Immature natural killer cell (primary cell): ENCODE measurements at regions not wholly inside any gene's neighbourhood (a gene's known extent, or its start where the extent isn't known, plus 50 kb on each side); places are given as distances from the start of the nearest gene placed in this dataset.

ENCODE experiments used
- DNase-seq, 3 donors: peaks; one replicate each; pipeline ENCODE4 v3.0.0; 2022; ENCODE audit warnings: mixed read lengths in 1 of 3
- H3K27ac Mint-ChIP-seq, 6 donors: one replicate each; pipeline ENCODE4 v1.8.0; 2020; ENCODE audit warnings: mixed read lengths in 6 of 6, mild to moderate bottlenecking in 5 of 6, inconsistent platforms in 4 of 6, moderate library complexity in 3 of 6
- H3K27me3 Mint-ChIP-seq, 3 donors: one replicate each; pipeline ENCODE4 v1.8.0; 2020 to 2021; ENCODE audit warnings: low read depth in 3 of 3, mild to moderate bottlenecking in 3 of 3, mixed read lengths in 3 of 3, moderate library complexity in 3 of 3, inconsistent platforms in 1 of 3
- H3K36me3 Mint-ChIP-seq, 3 donors: one replicate each; pipeline ENCODE4 v1.8.0; 2020; ENCODE audit warnings: mixed read lengths in 3 of 3, inconsistent platforms in 2 of 3, mild to moderate bottlenecking in 2 of 3
- H3K4me1 Mint-ChIP-seq, 2 donors: one replicate each; pipeline ENCODE4 v1.8.0; 2020; ENCODE audit warnings: inconsistent platforms in 2 of 2, mild to moderate bottlenecking in 2 of 2, mixed read lengths in 2 of 2, moderate library complexity in 1 of 2
- H3K4me3 Mint-ChIP-seq, 5 donors: one replicate each; pipeline ENCODE4 v1.8.0; 2020; ENCODE audit warnings: mild to moderate bottlenecking in 5 of 5, mixed read lengths in 5 of 5, inconsistent platforms in 3 of 5, moderate library complexity in 3 of 5
- H3K9me3 Mint-ChIP-seq, 6 donors: one replicate each; pipeline ENCODE4 v1.8.0; 2020; ENCODE audit warnings: mild to moderate bottlenecking in 6 of 6, mixed read lengths in 6 of 6, inconsistent platforms in 4 of 6, moderate library complexity in 3 of 6

DNA sequence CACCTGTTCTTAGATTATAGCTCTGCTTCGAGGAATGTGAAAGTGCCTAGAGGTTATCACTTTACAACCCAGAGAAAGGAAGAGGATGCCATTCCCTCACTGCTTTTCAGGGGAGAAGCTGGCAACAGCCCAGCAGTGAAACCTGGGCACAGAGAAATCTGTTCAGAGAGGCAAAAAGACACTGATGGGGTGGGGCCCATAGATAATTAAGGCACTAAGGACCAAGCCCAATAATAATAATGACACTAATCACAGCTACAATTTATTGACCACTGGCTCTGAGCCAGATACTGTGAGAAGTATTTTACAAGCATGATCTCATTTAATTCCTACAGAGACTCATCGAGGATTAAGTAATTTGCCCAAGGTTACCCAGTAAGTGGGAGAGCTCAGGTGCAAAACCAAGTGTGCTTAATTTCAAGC, 168.3 kb downstream of the PIK3R1 start:
- DNase-seq: no peak
- Mint-ChIP-seq H3K36me3 (peaks cover 0 to 7% (median 0%) of the 10 kb centered on the region in 3 donors), H3K9me3 (no peaks in the 10 kb centered on the region), H3K27me3 (peaks cover 0 to 2% (median 0%) of the 10 kb centered on the region in 3 donors), H3K27ac (peak overlapping the region in 4 of 6 donors; percentile 17 to 80 (median 39)), H3K4me1 (peaks cover 61 to 68% of the 10 kb centered on the region in 2 donors), H3K4me3 (no peak overlapping the region)

DNA sequence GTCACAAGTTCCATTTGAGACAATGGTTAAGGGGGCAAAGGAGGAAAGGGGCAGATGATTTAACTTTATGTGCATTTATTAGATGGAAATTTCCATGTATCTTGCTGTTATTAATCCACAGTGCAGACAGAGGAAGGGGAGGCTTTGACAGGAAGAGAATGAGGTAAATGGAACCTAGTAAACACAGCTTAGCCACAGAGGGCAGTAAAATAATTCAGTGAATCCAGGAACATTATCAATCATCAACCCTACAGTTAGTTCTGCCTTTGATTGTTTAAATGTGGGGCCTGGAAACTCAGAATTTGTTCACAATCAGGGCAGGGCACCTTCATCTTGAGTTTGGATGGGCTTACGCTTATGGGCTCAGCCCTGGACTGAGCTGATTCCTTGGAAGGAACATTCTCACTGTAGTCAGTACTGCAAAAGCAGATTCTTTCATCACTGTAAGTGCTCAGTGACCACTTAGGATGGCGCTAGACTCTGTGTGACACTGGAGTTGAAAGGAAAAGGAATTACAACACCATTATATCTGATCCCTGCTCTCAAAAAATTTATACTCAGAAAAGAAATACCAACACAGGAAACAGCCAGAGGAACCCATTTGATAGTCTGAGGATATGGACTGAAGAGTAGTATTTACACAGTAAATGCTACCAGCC, 169.5 kb downstream of the PIK3R1 start:
- H3K9me3 Mint-ChIP-seq: no peaks in the 10 kb centered on the region
- DNase-seq: no peak
- H3K36me3 Mint-ChIP-seq: peaks cover 0 to 7% (median 0%) of the 10 kb centered on the region in 3 donors
- peak overlapping the region in 3 of 6 donors; percentile 41 to 69 (median 50) for H3K27ac Mint-ChIP-seq
- H3K4me1 Mint-ChIP-seq: peaks cover 50 to 57% of the 10 kb centered on the region in 2 donors
- H3K27me3 Mint-ChIP-seq: peaks cover 0 to 2% (median 0%) of the 10 kb centered on the region in 3 donors
- H3K4me3 Mint-ChIP-seq: no peak overlapping the region

DNA sequence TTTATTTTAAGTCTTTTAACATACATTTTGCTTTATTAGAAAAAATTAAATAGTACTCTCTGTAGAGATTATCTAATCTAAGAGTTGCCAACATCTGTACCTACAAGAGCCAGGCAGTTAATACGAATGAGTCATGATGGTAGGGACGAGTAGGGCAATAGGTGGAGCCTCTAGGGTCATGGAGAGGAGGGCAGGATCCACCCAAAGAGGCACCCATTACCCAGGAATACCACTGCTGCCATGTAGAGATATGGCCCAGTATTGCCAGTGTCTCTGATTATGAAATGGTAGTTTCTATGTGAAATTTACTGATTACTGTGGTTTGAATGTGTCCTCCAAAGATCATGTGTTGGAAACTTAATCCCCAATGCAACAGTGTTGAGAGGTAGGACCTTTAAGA, 170.4 kb downstream of the PIK3R1 start:
- H3K4me3 Mint-ChIP-seq: no peak overlapping the region
- peaks cover 0 to 2% (median 0%) of the 10 kb centered on the region in 3 donors for H3K27me3 Mint-ChIP-seq
- peaks cover 0 to 12% (median 0%) of the 10 kb centered on the region in 3 donors for H3K36me3 Mint-ChIP-seq
- H3K4me1 Mint-ChIP-seq: peaks cover 42 to 48% of the 10 kb centered on the region in 2 donors
- no peak overlapping the region for H3K27ac Mint-ChIP-seq
- DNase-seq: no peak
- no peaks in the 10 kb centered on the region for H3K9me3 Mint-ChIP-seq

GRCh38 chr5:68387074-68387796, 171.7 kb downstream of the PIK3R1 start:
- H3K9me3 Mint-ChIP-seq: no peaks in the 10 kb centered on the region
- H3K4me1 Mint-ChIP-seq: peaks cover 33 to 41% of the 10 kb centered on the region in 2 donors
- H3K27me3 Mint-ChIP-seq: peaks cover 0 to 3% (median 0%) of the 10 kb centered on the region in 3 donors
- H3K27ac Mint-ChIP-seq: no peak overlapping the region
- DNase-seq: no peak
- no peak overlapping the region for H3K4me3 Mint-ChIP-seq
- H3K36me3 Mint-ChIP-seq: peaks cover 0 to 12% (median 0%) of the 10 kb centered on the region in 3 donors

DNA sequence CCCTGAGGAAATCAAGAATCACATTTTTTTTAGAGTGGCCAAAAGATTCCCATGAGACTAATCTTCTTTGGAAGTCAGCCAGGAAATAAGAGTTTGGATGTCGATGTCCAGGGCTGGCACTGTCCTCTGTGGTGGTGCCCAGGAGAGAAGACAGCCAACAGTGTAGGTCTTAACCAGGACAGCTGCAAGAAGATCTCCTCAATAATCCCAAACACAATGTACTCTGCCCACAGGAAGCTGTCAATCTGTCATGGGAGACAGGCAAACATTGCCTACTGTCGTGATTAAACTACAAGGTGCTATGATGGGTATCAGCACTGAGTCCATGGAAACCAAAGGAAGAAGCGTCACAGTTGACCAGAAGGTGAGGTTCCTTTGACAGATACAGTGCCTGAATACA, 174.1 kb downstream of the PIK3R1 start:
- H3K27ac Mint-ChIP-seq: peak overlapping the region in 1 of 6 donors; percentile 4
- peaks cover 28 to 37% of the 10 kb centered on the region in 2 donors for H3K4me1 Mint-ChIP-seq
- H3K9me3 Mint-ChIP-seq: no peaks in the 10 kb centered on the region
- no peak overlapping the region for H3K4me3 Mint-ChIP-seq
- DNase-seq: no peak
- H3K36me3 Mint-ChIP-seq: peaks cover 0 to 4% (median 0%) of the 10 kb centered on the region in 3 donors
- H3K27me3 Mint-ChIP-seq: peaks cover 0 to 6% (median 0%) of the 10 kb centered on the region in 3 donors

DNA sequence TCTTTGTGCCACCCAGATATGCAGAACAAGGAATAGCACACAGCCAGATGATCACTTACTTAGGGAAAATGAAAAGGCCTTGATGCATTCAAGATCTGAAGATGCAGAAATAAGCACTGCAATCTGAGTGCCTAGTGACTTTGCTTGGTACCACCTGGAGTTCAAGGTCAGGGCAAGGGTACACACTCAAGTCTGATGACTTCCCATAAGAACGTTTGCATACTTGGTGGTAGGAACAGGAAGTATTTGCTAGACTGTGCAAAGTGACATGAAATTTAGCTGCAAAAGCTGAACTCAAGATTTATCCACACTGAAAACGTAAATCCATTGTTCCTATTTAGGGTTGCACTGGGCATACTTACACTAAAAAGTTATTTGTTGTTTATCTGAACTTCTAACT, 177.1 kb downstream of the PIK3R1 start:
- Mint-ChIP-seq H3K27me3 (peaks cover 0 to 4% (median 2%) of the 10 kb centered on the region in 3 donors), H3K4me3 (no peak overlapping the region), H3K4me1 (peaks cover 27 to 42% of the 10 kb centered on the region in 2 donors), H3K9me3 (no peaks in the 10 kb centered on the region), H3K36me3 (peaks cover 0 to 4% (median 0%) of the 10 kb centered on the region in 3 donors), H3K27ac (peak overlapping the region in 4 of 6 donors; percentile 1 to 50 (median 32))
- DNase-seq: no peak

DNA sequence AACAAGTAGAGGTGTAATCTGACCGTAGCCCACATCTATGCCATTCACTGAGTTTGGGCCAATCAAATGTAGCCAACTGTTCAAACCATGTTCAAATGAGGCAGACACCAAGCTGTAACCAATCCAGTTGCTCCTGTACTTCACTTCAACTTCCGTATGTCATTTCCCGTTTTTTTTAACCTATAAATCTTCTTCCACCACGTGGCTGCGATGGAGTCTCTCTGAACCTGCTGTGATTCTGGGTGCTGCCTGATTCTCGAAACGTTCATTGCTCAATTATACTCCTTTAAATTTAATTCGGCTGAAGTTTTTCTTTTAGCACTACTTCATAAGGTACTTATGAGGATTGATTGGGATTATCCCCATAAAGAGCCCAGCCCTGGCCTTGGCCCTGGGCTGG, 179.7 kb downstream of the PIK3R1 start:
- H3K27me3 Mint-ChIP-seq: peaks cover 0 to 4% (median 2%) of the 10 kb centered on the region in 3 donors
- peak overlapping the region in 2 of 6 donors; percentile 20 to 42 for H3K27ac Mint-ChIP-seq
- DNase-seq: no peak
- no peaks in the 10 kb centered on the region for H3K9me3 Mint-ChIP-seq
- peaks cover 0 to 8% (median 0%) of the 10 kb centered on the region in 3 donors for H3K36me3 Mint-ChIP-seq
- no peak overlapping the region for H3K4me3 Mint-ChIP-seq
- H3K4me1 Mint-ChIP-seq: peaks cover 27 to 42% of the 10 kb centered on the region in 2 donors

- Mint-ChIP-seq H3K27me3 (peaks cover 0 to 4% (median 2%) of the 10 kb centered on the region in 3 donors), H3K4me1 (peaks cover 27 to 42% of the 10 kb centered on the region in 2 donors), H3K27ac (peak overlapping the region in 2 of 6 donors; percentile 20 to 29), H3K36me3 (peaks cover 0 to 4% (median 0%) of the 10 kb centered on the region in 3 donors), H3K4me3 (no peak overlapping the region), H3K9me3 (no peaks in the 10 kb centered on the region)
- DNase-seq: no peak
Observed at GRCh38 chr5:68395926-68396511, 180.5 kb downstream of the PIK3R1 start.

DNA sequence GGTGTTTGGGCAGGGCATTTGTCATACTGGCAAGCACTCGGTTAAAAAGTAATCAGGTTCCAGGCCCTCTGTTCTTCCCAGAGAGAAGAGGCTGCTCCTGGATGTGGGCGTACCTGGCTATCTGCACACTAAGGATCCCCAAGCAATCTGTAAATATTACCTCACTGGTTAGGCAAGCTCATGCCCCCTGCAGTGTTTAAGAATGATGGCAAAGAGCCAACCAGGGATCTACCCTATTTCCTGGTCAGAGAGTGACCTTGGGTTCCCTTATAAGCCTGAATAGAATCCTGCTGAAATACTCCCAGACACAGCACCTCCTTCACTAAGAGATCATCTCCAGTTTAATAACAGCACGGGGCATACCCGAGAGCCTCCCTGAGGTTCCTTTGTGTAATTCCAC, 181.2 kb downstream of the PIK3R1 start:
- Mint-ChIP-seq H3K4me3 (no peak overlapping the region), H3K9me3 (peaks cover 0 to 1% (median 0%) of the 10 kb centered on the region in 6 donors), H3K36me3 (peaks cover 0 to 4% (median 0%) of the 10 kb centered on the region in 3 donors), H3K27ac (no peak overlapping the region), H3K27me3 (peaks cover 0 to 4% (median 2%) of the 10 kb centered on the region in 3 donors), H3K4me1 (peaks cover 27 to 44% of the 10 kb centered on the region in 2 donors)
- DNase-seq: no peak

- peaks cover 2 to 3% (median 2%) of the 10 kb centered on the region in 3 donors for H3K27me3 Mint-ChIP-seq
- no peak for DNase-seq
- H3K4me1 Mint-ChIP-seq: peaks cover 17 to 38% of the 10 kb centered on the region in 2 donors
- peak overlapping the region in 1 of 6 donors; percentile 49 for H3K27ac Mint-ChIP-seq
- H3K9me3 Mint-ChIP-seq: peaks cover 0 to 1% (median 0%) of the 10 kb centered on the region in 6 donors
- no peak overlapping the region for H3K4me3 Mint-ChIP-seq
- peaks cover 0 to 4% (median 0%) of the 10 kb centered on the region in 3 donors for H3K36me3 Mint-ChIP-seq
Observed at GRCh38 chr5:68398146-68398812, 182.7 kb downstream of the PIK3R1 start.

DNA sequence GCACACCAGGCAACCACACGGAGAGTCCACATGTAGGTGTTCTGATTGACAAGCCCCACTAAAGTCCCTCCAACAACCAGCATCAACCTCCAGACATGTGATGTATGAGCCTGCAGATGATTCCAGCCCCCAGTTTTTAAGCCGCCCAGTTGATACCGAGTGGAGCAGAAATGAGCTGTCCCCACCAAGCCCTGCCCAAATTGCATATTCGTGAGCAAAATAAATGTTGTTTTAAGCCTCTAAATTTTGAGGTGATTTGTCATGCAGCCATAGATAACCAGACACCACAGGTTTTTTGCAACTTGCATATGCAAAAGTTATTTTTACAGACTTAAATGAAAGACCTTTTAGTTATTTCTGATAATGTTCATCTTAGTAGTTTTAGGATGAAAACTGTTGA, 187.7 kb downstream of the PIK3R1 start:
- H3K27ac Mint-ChIP-seq: no peak overlapping the region
- peaks cover 0 to 5% (median 1%) of the 10 kb centered on the region in 3 donors for H3K27me3 Mint-ChIP-seq
- peaks cover 36 to 62% of the 10 kb centered on the region in 2 donors for H3K4me1 Mint-ChIP-seq
- H3K36me3 Mint-ChIP-seq: peaks cover 0 to 4% (median 0%) of the 10 kb centered on the region in 3 donors
- peaks cover 0 to 1% (median 0%) of the 10 kb centered on the region in 6 donors for H3K9me3 Mint-ChIP-seq
- H3K4me3 Mint-ChIP-seq: no peak overlapping the region
- DNase-seq: no peak

GRCh38 chr5:68404246-68404645, 188.7 kb downstream of the PIK3R1 start:
- Mint-ChIP-seq H3K4me3 (peak overlapping the region; percentile 52 to 73 (median 63)), H3K4me1 (peaks cover 40 to 71% of the 10 kb centered on the region in 2 donors), H3K27me3 (peaks cover 1 to 5% (median 1%) of the 10 kb centered on the region in 3 donors), H3K9me3 (peaks cover 0 to 1% (median 0%) of the 10 kb centered on the region in 6 donors), H3K36me3 (no peaks in the 10 kb centered on the region), H3K27ac (peak overlapping the region; percentile 20 to 88 (median 71))
- DNase-seq: no peak

DNA sequence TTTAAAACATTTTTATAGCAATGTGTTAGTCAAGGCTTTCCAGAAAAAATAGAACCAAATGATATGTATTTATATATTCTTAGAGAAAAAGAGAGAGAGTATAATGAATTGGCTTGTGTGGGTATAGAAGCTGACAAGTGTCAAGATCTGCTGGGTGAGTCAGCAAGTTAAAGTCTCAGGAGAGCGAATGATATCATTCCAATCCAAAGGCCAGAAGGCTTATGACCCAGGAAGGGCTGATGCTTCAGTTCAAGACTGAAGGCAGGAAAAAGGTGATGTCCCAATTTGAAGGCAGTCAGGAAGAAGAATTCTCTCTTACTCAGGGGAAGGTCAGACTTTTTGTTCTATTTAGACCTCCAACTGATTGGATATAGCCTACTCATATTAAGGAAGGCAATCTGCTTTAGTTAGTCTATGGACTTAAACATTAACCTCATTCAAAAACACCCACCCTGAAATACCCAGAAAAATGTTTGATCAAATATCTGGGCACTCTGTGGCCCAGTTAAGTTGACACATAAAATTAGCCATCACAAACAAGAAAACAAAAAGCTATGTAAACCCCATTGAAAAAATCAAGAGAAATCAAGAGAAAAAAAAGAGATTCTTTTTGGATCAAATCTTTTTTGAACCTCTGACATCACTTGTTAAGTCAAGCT, 189.6 kb downstream of the PIK3R1 start:
- H3K27me3 Mint-ChIP-seq: peaks cover 1 to 5% (median 1%) of the 10 kb centered on the region in 3 donors
- peak overlapping the region; percentile 20 to 87 (median 75) for H3K27ac Mint-ChIP-seq
- H3K36me3 Mint-ChIP-seq: peaks cover 0 to 3% (median 0%) of the 10 kb centered on the region in 3 donors
- peaks cover 0 to 1% (median 0%) of the 10 kb centered on the region in 6 donors for H3K9me3 Mint-ChIP-seq
- no peak for DNase-seq
- H3K4me3 Mint-ChIP-seq: peak overlapping the region; percentile 34 to 78 (median 63)
- peaks cover 40 to 71% of the 10 kb centered on the region in 2 donors for H3K4me1 Mint-ChIP-seq
